SK-N-SH (cell line): ENCODE measurements at regions not wholly inside any gene's neighbourhood (a gene's known extent, or its start where the extent isn't known, plus 50 kb on each side); places are given as distances from the start of the nearest gene placed in this dataset.

Experiments
- CTCF ChIA-PET: fragments of 300-600, 350-600 bp; formaldehyde crosslinking; extraction: SDS; loops from one replicate; lab custom pipeline; 2021; lab: Yijun Ruan, JAX
- POLR2A ChIA-PET: fragments of 350-600 bp; sonication (Branson Sonifier 250); formaldehyde crosslinking; extraction: SDS; loops from one replicate; lab custom pipeline; 2020; ENCODE audit warnings: antibody characterized with exemption, inconsistent platforms; lab: Yijun Ruan, JAX
- DNase-seq: peaks from one replicate; pipeline ENCODE4 v3.0.0; 2012
- H2AFZ ChIP-seq: fragments of 200-600 bp; sonication (generic); 2 replicates; pipeline ENCODE4 v1.8.1; 2016; ENCODE audit warnings: antibody characterized with exemption, mild to moderate bottlenecking, low read depth
- H3F3A ChIP-seq: fragments of 200-600 bp; sonication (generic); replicated peaks from 2 replicates; pipeline ENCODE3; 2016; ENCODE audit warnings: antibody characterized with exemption, mild to moderate bottlenecking; ENCODE audit not compliant: insufficient read depth
- H3K27ac ChIP-seq, 2 experiments: fragments of 200-500 bp in 1 of 2; fragments of 200-600 bp in 1 of 2; sonication (Bioruptor generic) in 1 of 2; sonication (generic), shearing (Covaris generic) in 1 of 2; 2 replicates each; pipeline versions ENCODE4 v1.5.1 to v1.6.1; 2014 to 2016; ENCODE audit warnings: low read depth in 2 of 2, inconsistent platforms in 1 of 2, low read length in 1 of 2, mild to moderate bottlenecking in 1 of 2, mixed read lengths in 1 of 2
- H3K27me3 ChIP-seq: fragments of 200-600 bp; sonication (generic), shearing (Covaris generic); 2 replicates; pipeline ENCODE4 v1.6.1; 2016; ENCODE audit warnings: mixed run types; ENCODE audit not compliant: insufficient read depth
- H3K36me3 ChIP-seq, 2 experiments: fragments of 200-500 bp in 1 of 2; fragments of 200-600 bp in 1 of 2; sonication (Bioruptor generic) in 1 of 2; sonication (generic) in 1 of 2; replicated peaks in 1 of 2; 2 replicates each; pipeline versions ENCODE3 to v1.5.1; 2014 to 2016; ENCODE audit warnings: low read length in 1 of 2, mild to moderate bottlenecking in 1 of 2; ENCODE audit not compliant: insufficient read depth in 2 of 2, control insufficient read depth in 1 of 2
- H3K4me1 ChIP-seq, 2 experiments: fragments of 200-500 bp in 1 of 2; fragments of 200-600 bp in 1 of 2; sonication (Bioruptor generic) in 1 of 2; sonication (generic), shearing (Covaris generic) in 1 of 2; 2 replicates each; pipeline versions ENCODE4 v1.5.1 to v1.6.1; 2014 to 2016; ENCODE audit warnings: low read depth in 1 of 2, low read length in 1 of 2, mixed run types in 1 of 2; ENCODE audit not compliant: insufficient read depth in 2 of 2, control insufficient read depth in 1 of 2
- H3K4me2 ChIP-seq: fragments of 200-600 bp; sonication (generic), shearing (Covaris generic); 2 replicates; pipeline ENCODE4 v1.6.1; 2017; ENCODE audit warnings: mixed run types
- H3K4me3 ChIP-seq, 2 experiments: fragments of 200-500 bp in 1 of 2; fragments of 200-600 bp in 1 of 2; sonication (Bioruptor generic) in 1 of 2; sonication (generic), shearing (Covaris generic) in 1 of 2; 2 replicates each; pipeline versions ENCODE4 v1.5.1 to v1.8.1; 2014 to 2016; ENCODE audit warnings: low read depth in 2 of 2, inconsistent platforms in 1 of 2, low read length in 1 of 2, mild to moderate bottlenecking in 1 of 2, mixed read lengths in 1 of 2, moderate library complexity in 1 of 2
- H3K79me2 ChIP-seq: fragments of 200-600 bp; sonication (generic); 2 replicates; pipeline ENCODE4 v1.8.1; 2017; ENCODE audit warnings: mild to moderate bottlenecking; ENCODE audit not compliant: insufficient read depth
- H3K9ac ChIP-seq: fragments of 200-600 bp; sonication (generic); 2 replicates; pipeline ENCODE4 v1.6.1; 2017; ENCODE audit warnings: mixed run types
- H3K9me2 ChIP-seq: fragments of 200-600 bp; sonication (generic); 2 replicates; pipeline ENCODE4 v1.6.1; 2017; ENCODE audit warnings: mixed run types
- H3K9me3 ChIP-seq: fragments of 200-600 bp; sonication (generic); 2 replicates; pipeline ENCODE4 v1.6.1; 2017; ENCODE audit warnings: mixed run types, mild to moderate bottlenecking, moderate library complexity
- H4K20me1 ChIP-seq: fragments of 200-600 bp; sonication (generic); 2 replicates; pipeline ENCODE4 v1.6.1; 2017; ENCODE audit warnings: mild to moderate bottlenecking, mixed run types; ENCODE audit not compliant: insufficient read depth
- ELF1 ChIP-seq: IDR thresholded peaks from 2 replicates; pipeline ENCODE4 v1.4.0; 2012
- FOSL2 ChIP-seq: IDR thresholded peaks from 2 replicates; pipeline ENCODE4 v1.4.0; 2012; ENCODE audit warnings: low read depth, mild to moderate bottlenecking, moderate library complexity, borderline replicate concordance
- FOXJ3 ChIP-seq: sonication (generic); formaldehyde crosslinking; IDR thresholded peaks from 2 replicates; pipeline ENCODE4 v1.5.1; 2020; ENCODE audit warnings: mild to moderate bottlenecking, missing genetic modification reagents
- FOXM1 ChIP-seq: IDR thresholded peaks from 2 replicates; pipeline ENCODE4 v1.4.0; 2012; ENCODE audit warnings: low read depth, mild to moderate bottlenecking
- GATA2 ChIP-seq: sonication (generic); formaldehyde crosslinking; IDR thresholded peaks from 2 replicates; pipeline ENCODE4 v1.5.0; 2020; ENCODE audit warnings: mild to moderate bottlenecking, missing genetic modification reagents
- MAX ChIP-seq: IDR thresholded peaks from 2 replicates; pipeline ENCODE4 v1.4.0; 2012; ENCODE audit warnings: low read depth
- MEF2A ChIP-seq: IDR thresholded peaks from 2 replicates; pipeline ENCODE4 v1.4.0; 2012; ENCODE audit warnings: low read depth, borderline replicate concordance
- MXI1 ChIP-seq: IDR thresholded peaks from 2 replicates; pipeline ENCODE4 v1.6.1; 2012; ENCODE audit warnings: mild to moderate bottlenecking, low read depth, low read length, improper control_type of control experiment
- NRF1 ChIP-seq: IDR thresholded peaks from 2 replicates; pipeline ENCODE4 v1.6.1; 2012; ENCODE audit warnings: low read depth, mild to moderate bottlenecking, low read length
- RAD21 ChIP-seq: IDR thresholded peaks from 2 replicates; pipeline ENCODE4 v1.6.1; 2012; ENCODE audit warnings: mild to moderate bottlenecking, low read length
- RCOR1 ChIP-seq: fragments of 150-350 bp; IDR thresholded peaks from 2 replicates; pipeline ENCODE4 v1.6.1; 2017; ENCODE audit warnings: antibody characterized with exemption, low read length
- REST ChIP-seq: IDR thresholded peaks from 2 replicates; pipeline ENCODE4 v1.6.1; 2012; ENCODE audit warnings: mild to moderate bottlenecking, low read depth, low read length, moderate library complexity
- RFX5 ChIP-seq: IDR thresholded peaks from 2 replicates; pipeline ENCODE4 v1.6.1; 2012; ENCODE audit warnings: mild to moderate bottlenecking, improper control_type of control experiment, low read length
- RXRA ChIP-seq: IDR thresholded peaks from 2 replicates; pipeline ENCODE4 v1.4.0; 2012; ENCODE audit warnings: low read depth, mild to moderate bottlenecking, borderline replicate concordance
- SIN3A ChIP-seq: IDR thresholded peaks from 2 replicates; pipeline ENCODE4 v1.6.1; 2012; ENCODE audit warnings: low read depth, mild to moderate bottlenecking, low read length, moderate library complexity, borderline replicate concordance
- SMC3 ChIP-seq: IDR thresholded peaks from 2 replicates; pipeline ENCODE4 v1.6.1; 2012; ENCODE audit warnings: low read depth, low read length, improper control_type of control experiment
- USF1 ChIP-seq: IDR thresholded peaks from 2 replicates; pipeline ENCODE4 v1.4.0; 2012; ENCODE audit warnings: low read depth, borderline replicate concordance
- ZBTB33 ChIP-seq: IDR thresholded peaks from 2 replicates; pipeline ENCODE4 v1.4.0; 2012; ENCODE audit warnings: low read depth, borderline replicate concordance
- WGBS: methylation state at CpG from one replicate; pipeline ENCODE4 v1.1.6; 2017; ENCODE audit warnings: low lambda C conversion rate; 5-methylcytosine and 5-hydroxymethylcytosine counted together

GRCh38 chr6:67976486-67976885 is 658.6 kb upstream of the ADGRB3 start:
- H3K4me1 ChIP-seq, result no peaks in the 10 kb centered on the region
- H3K4me2 ChIP-seq, result no peak overlapping the region
- no peaks in the 10 kb centered on the region for H3K79me2 ChIP-seq
- DNase-seq, result no peak
- POLR2A ChIA-PET, result no interaction called here
- H3K27me3 ChIP-seq, result no peaks in the 10 kb centered on the region
- no peaks in the 10 kb centered on the region for H4K20me1 ChIP-seq
- no peaks in the 10 kb centered on the region for H3K36me3 ChIP-seq
- H2AFZ ChIP-seq, result no peak overlapping the region
- H3K4me3 ChIP-seq, result no peak overlapping the region
- no peaks in the 10 kb centered on the region for H3F3A ChIP-seq
- CTCF ChIA-PET, result no interaction called here
- H3K9me3 ChIP-seq, result no peaks in the 10 kb centered on the region
- H3K9ac ChIP-seq, result no peak overlapping the region
- 44% methylated on average over 2 of the region's 2 CpGs for WGBS
- H3K27ac ChIP-seq, result no peak overlapping the region
- H3K9me2 ChIP-seq, result no peaks in the 10 kb centered on the region
- no peak for TF ChIP-seq MAX
- TF ChIP-seq SMC3, result no peak
- no peak for TF ChIP-seq MXI1
- no peak for TF ChIP-seq FOXM1
- no peak for TF ChIP-seq ELF1
- no peak for TF ChIP-seq MEF2A
- no peak for TF ChIP-seq FOXJ3
- no peak for TF ChIP-seq ZBTB33
- TF ChIP-seq NRF1, result no peak

GRCh38 chr6:67974931-67975330 is 660.2 kb upstream of the ADGRB3 start:
- no peaks in the 10 kb centered on the region for H4K20me1 ChIP-seq
- H3K36me3 ChIP-seq, result no peaks in the 10 kb centered on the region
- no peaks in the 10 kb centered on the region for H3K9me2 ChIP-seq
- no peaks in the 10 kb centered on the region for H3K9me3 ChIP-seq
- H3K4me2 ChIP-seq, result no peak overlapping the region
- H3K79me2 ChIP-seq, result no peaks in the 10 kb centered on the region
- no peak overlapping the region for H2AFZ ChIP-seq
- no peaks in the 10 kb centered on the region for H3K4me1 ChIP-seq
- CTCF ChIA-PET, result no interaction called here
- POLR2A ChIA-PET, result no interaction called here
- H3K27me3 ChIP-seq, result no peaks in the 10 kb centered on the region
- H3K9ac ChIP-seq, result no peak overlapping the region
- no peak for DNase-seq
- H3K4me3 ChIP-seq, result no peak overlapping the region
- H3F3A ChIP-seq, result no peaks in the 10 kb centered on the region
- no peak overlapping the region for H3K27ac ChIP-seq
- no peak for TF ChIP-seq FOSL2
- TF ChIP-seq MAX, result no peak
- TF ChIP-seq FOXJ3, result no peak
- TF ChIP-seq REST, result no peak
- TF ChIP-seq FOXM1, result no peak
- no peak for TF ChIP-seq ZBTB33
- no peak for TF ChIP-seq RAD21
- TF ChIP-seq GATA2 (CRISPR knock-in tag), result no peak
- TF ChIP-seq RXRA, result no peak
- no peak for TF ChIP-seq RCOR1
- no peak for TF ChIP-seq MXI1
- no peak for TF ChIP-seq ELF1
- no peak for TF ChIP-seq MEF2A
- TF ChIP-seq RFX5, result no peak
- no peak for TF ChIP-seq USF1
- no peak for TF ChIP-seq SIN3A
